H1 (cell line): ENCODE measurements at regions not wholly inside any gene's neighbourhood (a gene's known extent, or its start where the extent isn't known, plus 50 kb on each side); places are given as distances from the start of the nearest gene placed in this dataset.

Experiments
- ATF2 ChIP-seq: IDR thresholded peaks from 2 replicates; pipeline ENCODE4 v1.6.1; 2012; ENCODE audit warnings: low read length, inconsistent platforms
- CTCF ChIP-seq, 3 experiments: IDR thresholded peaks; 1 replicate in 2 of 3; 2 replicates in 1 of 3; pipeline versions ENCODE4 v1.5.1 to v1.6.1; 2011; ENCODE audit warnings: low read length in 3 of 3, mild to moderate bottlenecking in 3 of 3, inconsistent platforms in 2 of 3, low read depth in 1 of 3, moderate library complexity in 1 of 3; ENCODE audit not compliant: insufficient read depth in 1 of 3; ENCODE audit errors: control extremely low read depth in 1 of 3
- JUND ChIP-seq: IDR thresholded peaks from 2 replicates; pipeline ENCODE4 v1.6.1; 2011; ENCODE audit warnings: mild to moderate bottlenecking, improper control_type of control experiment, low read length
- POU5F1 ChIP-seq: IDR thresholded peaks from 2 replicates; pipeline ENCODE4 v1.6.1; 2011; ENCODE audit warnings: low read depth, mild to moderate bottlenecking, low read length, moderate library complexity
- SIN3A ChIP-seq, 2 experiments: IDR thresholded peaks in 1 of 2; conservative IDR thresholded peaks in 1 of 2; 2 replicates each; pipeline ENCODE4 v1.6.1; 2011 to 2012; ENCODE audit warnings: low read length in 2 of 2, improper control_type of control experiment in 1 of 2, low read depth in 1 of 2, mild to moderate bottlenecking in 1 of 2
- TAF1 ChIP-seq: IDR thresholded peaks from 2 replicates; pipeline ENCODE4 v1.6.1; 2011; ENCODE audit warnings: mild to moderate bottlenecking, low read depth, low read length
- TAF7 ChIP-seq: optimal IDR thresholded peaks from 2 replicates; pipeline ENCODE3; 2011; ENCODE audit warnings: low read depth, mild to moderate bottlenecking, inconsistent platforms, low read length, moderate library complexity, borderline replicate concordance

- TF ChIP-seq CTCF (IDR thresholded peaks at IDR 0.05; ENCODE audit: control extremely low read depth in 1 of 3, insufficient read depth in 1 of 3, low read depth in 1 of 3, low read length in 3 of 3): no peak
- no peak for TF ChIP-seq POU5F1
- no peak for TF ChIP-seq TAF7
- no peak for TF ChIP-seq TAF1
- TF ChIP-seq JUND: no peak
- no peak for TF ChIP-seq SIN3A (conservative IDR thresholded peaks at IDR 0.05 in 1 of 2, IDR thresholded peaks at IDR 0.05 in 1 of 2; ENCODE audit: low read depth in 1 of 2, low read length in 2 of 2)
- no peak for TF ChIP-seq ATF2
These were observed 89.8 kb downstream of the ENGASE start (continued) for GRCh38 chr17:79164408-79164807.
